ENCODE measurements at regions not wholly inside any gene's neighbourhood (a gene's known extent, or its start where the extent isn't known, plus 50 kb on each side); places are given as distances from the start of the nearest gene placed in this dataset.

DNA sequence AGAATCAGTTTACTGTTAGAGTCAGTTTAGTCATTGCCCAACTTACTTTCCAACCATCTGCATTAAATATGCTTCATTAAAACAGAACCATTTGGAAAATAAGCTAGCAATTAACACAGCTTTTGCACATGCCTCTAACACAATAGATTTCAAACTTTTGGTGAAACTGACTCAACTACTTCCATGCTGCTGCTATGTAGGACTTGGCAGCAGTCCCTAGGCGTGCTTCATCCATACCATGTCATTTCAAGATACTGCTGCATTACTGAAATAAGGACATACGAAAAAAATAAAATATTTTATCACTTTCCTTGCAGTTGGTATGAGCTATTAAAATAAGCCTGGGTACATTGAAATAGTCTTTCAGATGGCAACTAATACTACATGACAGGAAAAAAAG is 65.5 kb upstream of the SOX6 start:
- TF ChIP-seq TCF7L2 (IDR thresholded peaks at IDR 0.05; ENCODE audit: borderline replicate concordance, extremely low read depth, insufficient read depth, insufficient read length) = no peak
- TF ChIP-seq, protein P1, sequence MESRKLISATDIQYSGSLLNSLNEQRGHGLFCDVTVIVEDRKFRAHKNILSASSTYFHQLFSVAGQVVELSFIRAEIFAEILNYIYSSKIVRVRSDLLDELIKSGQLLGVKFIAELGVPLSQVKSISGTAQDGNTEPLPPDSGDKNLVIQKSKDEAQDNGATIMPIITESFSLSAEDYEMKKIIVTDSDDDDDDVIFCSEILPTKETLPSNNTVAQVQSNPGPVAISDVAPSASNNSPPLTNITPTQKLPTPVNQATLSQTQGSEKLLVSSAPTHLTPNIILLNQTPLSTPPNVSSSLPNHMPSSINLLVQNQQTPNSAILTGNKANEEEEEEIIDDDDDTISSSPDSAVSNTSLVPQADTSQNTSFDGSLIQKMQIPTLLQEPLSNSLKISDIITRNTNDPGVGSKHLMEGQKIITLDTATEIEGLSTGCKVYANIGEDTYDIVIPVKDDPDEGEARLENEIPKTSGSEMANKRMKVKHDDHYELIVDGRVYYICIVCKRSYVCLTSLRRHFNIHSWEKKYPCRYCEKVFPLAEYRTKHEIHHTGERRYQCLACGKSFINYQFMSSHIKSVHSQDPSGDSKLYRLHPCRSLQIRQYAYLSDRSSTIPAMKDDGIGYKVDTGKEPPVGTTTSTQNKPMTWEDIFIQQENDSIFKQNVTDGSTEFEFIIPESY (IDR thresholded peaks at IDR 0.05; ENCODE audit: extremely low read depth, insufficient replicate concordance, low read length) = no peak
- TF ChIP-seq, protein P2, sequence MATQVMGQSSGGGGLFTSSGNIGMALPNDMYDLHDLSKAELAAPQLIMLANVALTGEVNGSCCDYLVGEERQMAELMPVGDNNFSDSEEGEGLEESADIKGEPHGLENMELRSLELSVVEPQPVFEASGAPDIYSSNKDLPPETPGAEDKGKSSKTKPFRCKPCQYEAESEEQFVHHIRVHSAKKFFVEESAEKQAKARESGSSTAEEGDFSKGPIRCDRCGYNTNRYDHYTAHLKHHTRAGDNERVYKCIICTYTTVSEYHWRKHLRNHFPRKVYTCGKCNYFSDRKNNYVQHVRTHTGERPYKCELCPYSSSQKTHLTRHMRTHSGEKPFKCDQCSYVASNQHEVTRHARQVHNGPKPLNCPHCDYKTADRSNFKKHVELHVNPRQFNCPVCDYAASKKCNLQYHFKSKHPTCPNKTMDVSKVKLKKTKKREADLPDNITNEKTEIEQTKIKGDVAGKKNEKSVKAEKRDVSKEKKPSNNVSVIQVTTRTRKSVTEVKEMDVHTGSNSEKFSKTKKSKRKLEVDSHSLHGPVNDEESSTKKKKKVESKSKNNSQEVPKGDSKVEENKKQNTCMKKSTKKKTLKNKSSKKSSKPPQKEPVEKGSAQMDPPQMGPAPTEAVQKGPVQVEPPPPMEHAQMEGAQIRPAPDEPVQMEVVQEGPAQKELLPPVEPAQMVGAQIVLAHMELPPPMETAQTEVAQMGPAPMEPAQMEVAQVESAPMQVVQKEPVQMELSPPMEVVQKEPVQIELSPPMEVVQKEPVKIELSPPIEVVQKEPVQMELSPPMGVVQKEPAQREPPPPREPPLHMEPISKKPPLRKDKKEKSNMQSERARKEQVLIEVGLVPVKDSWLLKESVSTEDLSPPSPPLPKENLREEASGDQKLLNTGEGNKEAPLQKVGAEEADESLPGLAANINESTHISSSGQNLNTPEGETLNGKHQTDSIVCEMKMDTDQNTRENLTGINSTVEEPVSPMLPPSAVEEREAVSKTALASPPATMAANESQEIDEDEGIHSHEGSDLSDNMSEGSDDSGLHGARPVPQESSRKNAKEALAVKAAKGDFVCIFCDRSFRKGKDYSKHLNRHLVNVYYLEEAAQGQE (IDR thresholded peaks at IDR 0.05; ENCODE audit: low read depth) = no peak
- no peak for TF ChIP-seq JUND (IDR thresholded peaks at IDR 0.05)
- TF ChIP-seq ZNF274 (IDR thresholded peaks at IDR 0.05; ENCODE audit: low read depth, low read length) = no peak
- no peak for TF ChIP-seq POLR2A (IDR thresholded peaks at IDR 0.05; ENCODE audit: borderline replicate concordance, extremely low read depth, insufficient read depth, insufficient read length)
- no peak for TF ChIP-seq RAD21 (IDR thresholded peaks at IDR 0.05; ENCODE audit: low read depth)
- no peak for TF ChIP-seq EZH2phosphoT487 (IDR thresholded peaks at IDR 0.05; ENCODE audit: borderline replicate concordance)
- TF ChIP-seq SRF (IDR thresholded peaks at IDR 0.05; ENCODE audit: low read depth) = no peak
- Histone ChIP-seq H3K36me3 (ENCODE audit: control insufficient read depth in 1 of 2, insufficient read depth in 2 of 2, low read length in 2 of 2) (no peaks in the 10 kb centered on the region), H3K79me2 (ENCODE audit: insufficient read depth, low read length) (no peaks in the 10 kb centered on the region), H2AFZ (ENCODE audit: low read depth, low read length, poor library complexity, severe bottlenecking) (no peak overlapping the region), H4K20me1 (ENCODE audit: insufficient read depth) (no peaks in the 10 kb centered on the region), H3K9ac (ENCODE audit: low read length) (no peak overlapping the region), H3K4me1 (ENCODE audit: control insufficient read depth in 1 of 2, insufficient read depth in 2 of 2, low read length in 2 of 2) (no peaks in the 10 kb centered on the region), H3K9me2 (ENCODE audit: insufficient read depth) (no peaks in the 10 kb centered on the region), H3K27ac (ENCODE audit: low read depth, low read length) (no peak overlapping the region), H3K9me3 (ENCODE audit: control insufficient read depth in 1 of 2, insufficient read depth in 1 of 2, low read depth in 1 of 2, low read length in 2 of 2) (no peaks in the 10 kb centered on the region), H3K4me2 (ENCODE audit: low read length) (no peak overlapping the region), H3K4me3 (replicated peaks in 1 of 2; ENCODE audit: low read depth in 1 of 2, low read length in 2 of 2) (no peak overlapping the region), H3K27me3 (ENCODE audit: insufficient read depth, low read length) (peaks cover 11% of the 10 kb centered on the region)
- no peak for ATAC-seq
- ChIA-PET RAD21 (ENCODE audit: low non-redundant PET in 1 of 2, low total read pairs in 2 of 2, uncharacterized antibody in 2 of 2, unreplicated experiment in 2 of 2) (no interaction called here), CTCF (no interaction called here), POLR2A (no interaction called here)
- no TSS peak for BruUV-seq (replicated peaks)
- no peak for DNase-seq (ENCODE audit: low read depth, low spot score)
- intact Hi-C loops (cut with micrococcal nuclease) = no loop called here

All from HCT116 (cell line).